Psoas muscle (tissue), 7 donors: ENCODE measurements at regions not wholly inside any gene's neighbourhood (a gene's known extent, or its start where the extent isn't known, plus 50 kb on each side); places are given as distances from the start of the nearest gene placed in this dataset.
"Not testable (repeated sequence)": the region's sequence is repeated elsewhere in the genome, so short reads cannot be mapped to it uniquely, and the experiment has no call there.

Experiments
- ATAC-seq, 4 donors: fragments of 200-7000 bp; cut with Tn5 transposase; one replicate each; pipeline ENCODE4 v1.9.1; 2020; ENCODE audit warnings: moderate library complexity in 3 of 4, mild to moderate bottlenecking in 2 of 4
- DNase-seq, 2 donors: peaks; one replicate each; pipeline ENCODE4 v3.0.0-alpha.2; 2020
- H3K27ac ChIP-seq: fragments of 200-600 bp; one replicate; pipeline ENCODE4 v1.8.0; 2022
- H3K27me3 ChIP-seq, 3 donors: fragments of 200-600 bp in 1 of 3; one replicate each; pipeline versions ENCODE4 v1.6.1 to v1.8.0; 2013 to 2022; ENCODE audit warnings: low read length in 2 of 3, mild to moderate bottlenecking in 2 of 3, moderate library complexity in 1 of 3; ENCODE audit not compliant: insufficient read depth in 3 of 3
- H3K36me3 ChIP-seq, 2 donors: fragments of 200-600 bp in 1 of 2; one replicate each; pipeline versions ENCODE4 v1.6.1 to v1.8.0; 2013 to 2022; ENCODE audit warnings: low read depth in 1 of 2, mild to moderate bottlenecking in 1 of 2, moderate library complexity in 1 of 2; ENCODE audit not compliant: insufficient read depth in 1 of 2
- H3K4me1 ChIP-seq: fragments of 200-600 bp; one replicate; pipeline ENCODE4 v1.8.0; 2022
- H3K4me3 ChIP-seq: fragments of 200-600 bp; one replicate; pipeline ENCODE4 v1.8.0; 2022; ENCODE audit warnings: mild to moderate bottlenecking
- H3K9me3 ChIP-seq: fragments of 200-600 bp; one replicate; pipeline ENCODE4 v1.8.0; 2022
- WGBS, 3 donors: extraction: QIAGEN DNeasy Blood & Tissue Kit; methylation state at CpG; one replicate each; pipeline versions ENCODE4 v1.1.6 to v1.1.7; 2013; 5-methylcytosine and 5-hydroxymethylcytosine counted together
- intact Hi-C, 2 donors: fragments of 100-400 bp; cut with DNase I; formaldehyde crosslinking; loops; one replicate each; pipeline versions ENCODE4 v1.11.0 to v1.14.2; 2022
- TF ChIP-seq, protein P1 (sequence below): fragments of 200-600 bp; IDR thresholded peaks from one replicate; pipeline ENCODE4 v1.8.0; 2022; ENCODE audit warnings: antibody characterized with exemption
- donor health status: healthy with polysubstance abuse.
- donor health status: DM: no; HTN: no; CAD: no; lungs with moderate emphysema.
- donor health status: Bipolar disorder and iron deficiency.
- donor health status: healthy.
- donor health status: DM: yes; HTN: yes; CAD: no.
- donor health status: DM: no; HTN: no; CAD: no.
- donor health status: DM: yes; HTN: yes; CAD: no.

GRCh38 chr19:34044021-34044420, 128.3 kb upstream of the LSM14A start:
- TF ChIP-seq, protein P1, sequence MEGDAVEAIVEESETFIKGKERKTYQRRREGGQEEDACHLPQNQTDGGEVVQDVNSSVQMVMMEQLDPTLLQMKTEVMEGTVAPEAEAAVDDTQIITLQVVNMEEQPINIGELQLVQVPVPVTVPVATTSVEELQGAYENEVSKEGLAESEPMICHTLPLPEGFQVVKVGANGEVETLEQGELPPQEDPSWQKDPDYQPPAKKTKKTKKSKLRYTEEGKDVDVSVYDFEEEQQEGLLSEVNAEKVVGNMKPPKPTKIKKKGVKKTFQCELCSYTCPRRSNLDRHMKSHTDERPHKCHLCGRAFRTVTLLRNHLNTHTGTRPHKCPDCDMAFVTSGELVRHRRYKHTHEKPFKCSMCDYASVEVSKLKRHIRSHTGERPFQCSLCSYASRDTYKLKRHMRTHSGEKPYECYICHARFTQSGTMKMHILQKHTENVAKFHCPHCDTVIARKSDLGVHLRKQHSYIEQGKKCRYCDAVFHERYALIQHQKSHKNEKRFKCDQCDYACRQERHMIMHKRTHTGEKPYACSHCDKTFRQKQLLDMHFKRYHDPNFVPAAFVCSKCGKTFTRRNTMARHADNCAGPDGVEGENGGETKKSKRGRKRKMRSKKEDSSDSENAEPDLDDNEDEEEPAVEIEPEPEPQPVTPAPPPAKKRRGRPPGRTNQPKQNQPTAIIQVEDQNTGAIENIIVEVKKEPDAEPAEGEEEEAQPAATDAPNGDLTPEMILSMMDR = no peak
- H3K4me1 ChIP-seq = no peaks in the 10 kb centered on the region
- H3K9me3 ChIP-seq = no peaks in the 10 kb centered on the region
- DNase-seq (no peak), ATAC-seq (no peak)
- WGBS, 3 donors = 66 to 71% (median 70%) methylated on average over 2 of the region's 2 CpGs
- no peaks in the 10 kb centered on the region for H3K27me3 ChIP-seq
- intact Hi-C loops = loop anchor here in 1 of 2 donors (5.0 kb wide), 1 partner anchor 103 kb away; no protein-coding TSS in a partner anchor
- H3K27ac ChIP-seq = no peak overlapping the region
- no peaks in the 10 kb centered on the region for H3K36me3 ChIP-seq
- no peak overlapping the region for H3K4me3 ChIP-seq

DNA sequence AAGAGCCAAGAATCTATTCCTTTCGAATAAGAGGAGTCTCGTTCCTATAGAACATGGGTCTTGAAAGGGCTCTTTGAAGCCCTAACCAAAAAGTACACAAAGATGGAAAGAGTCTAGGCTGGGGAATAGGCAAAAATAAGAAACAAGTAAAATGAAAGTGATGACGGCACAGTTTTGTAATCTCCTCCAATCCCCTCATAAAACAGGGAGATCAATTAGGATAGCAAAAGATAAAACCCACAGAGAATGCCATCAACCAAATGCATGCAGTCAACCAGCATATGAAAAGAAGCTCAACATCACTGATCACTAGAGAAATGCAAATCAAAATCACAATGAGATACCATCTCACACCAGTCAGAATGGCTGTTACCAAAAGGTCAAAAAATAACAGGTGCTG, 122.4 kb upstream of the LSM14A start:
- TF ChIP-seq, protein P1 = no peak
- Histone ChIP-seq H3K36me3 (no peaks in the 10 kb centered on the region), H3K4me3 (no peak overlapping the region), H3K4me1 (no peaks in the 10 kb centered on the region), H3K27me3 (peaks cover 0 to 3% (median 0%) of the 10 kb centered on the region in 3 donors), H3K27ac (no peak overlapping the region), H3K9me3 (no peaks in the 10 kb centered on the region)
- ATAC-seq = no peak
- no peak for DNase-seq
- intact Hi-C loops = no loop called here
- WGBS, 3 donors = 78 to 90% (median 84%) methylated on average over 3 of the region's 3 CpGs

DNA sequence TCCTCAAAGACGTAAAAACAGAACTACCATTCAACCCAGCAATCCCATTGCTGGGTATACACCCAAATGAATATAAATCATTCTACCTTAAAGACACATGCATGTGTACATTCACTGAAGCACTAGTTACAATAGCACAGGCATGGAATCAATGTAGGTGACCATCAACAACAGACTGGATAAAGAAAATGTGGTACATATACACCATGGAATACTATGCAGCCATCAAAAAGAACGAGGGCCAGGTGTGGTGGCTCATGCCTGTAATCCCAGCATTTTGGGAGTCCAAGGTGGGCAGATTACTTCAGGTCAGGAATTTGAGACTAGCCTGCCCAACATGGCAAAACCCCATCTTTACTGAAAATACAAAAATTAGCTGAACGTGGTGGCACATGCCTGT, 121.9 kb upstream of the LSM14A start:
- DNase-seq, H3K4me1 ChIP-seq, H3K4me3 ChIP-seq, intact Hi-C loops, H3K36me3 ChIP-seq, H3K27ac ChIP-seq, H3K27me3 ChIP-seq, H3K9me3 ChIP-seq, ATAC-seq: not testable (repeated sequence)
- WGBS, 3 donors = 76 to 83% (median 82%) methylated on average over 3 of the region's 3 CpGs

GRCh38 chr19:34051255-34051654, 121.0 kb upstream of the LSM14A start:
- 68 to 78% (median 70%) methylated on average over 3 of the region's 3 CpGs for WGBS, 3 donors
- ATAC-seq (no peak), DNase-seq (no peak)
- H3K4me3 ChIP-seq = no peak overlapping the region
- no peaks in the 10 kb centered on the region for H3K9me3 ChIP-seq
- intact Hi-C loops = no loop called here
- H3K4me1 ChIP-seq = no peaks in the 10 kb centered on the region
- H3K36me3 ChIP-seq = no peaks in the 10 kb centered on the region
- TF ChIP-seq, protein P1 = no peak
- peaks cover 2 to 3% (median 3%) of the 10 kb centered on the region in 3 donors for H3K27me3 ChIP-seq
- no peak overlapping the region for H3K27ac ChIP-seq

GRCh38 chr19:34057155-34057554, 115.1 kb upstream of the LSM14A start:
- Histone ChIP-seq H3K27me3 (peaks cover 0 to 5% (median 2%) of the 10 kb centered on the region in 3 donors), H3K9me3 (no peaks in the 10 kb centered on the region), H3K4me3 (no peak overlapping the region), H3K27ac (no peak overlapping the region), H3K4me1 (no peaks in the 10 kb centered on the region), H3K36me3 (no peaks in the 10 kb centered on the region)
- WGBS, 3 donors = 87 to 97% (median 88%) methylated on average over 1 of the region's 1 CpG
- intact Hi-C loops = no loop called here
- TF ChIP-seq, protein P1 = no peak
- DNase-seq (no peak), ATAC-seq (no peak)
